ENCODE measurements at regions not wholly inside any gene's neighbourhood (a gene's known extent, or its start where the extent isn't known, plus 50 kb on each side); places are given as distances from the start of the nearest gene placed in this dataset.

DNA sequence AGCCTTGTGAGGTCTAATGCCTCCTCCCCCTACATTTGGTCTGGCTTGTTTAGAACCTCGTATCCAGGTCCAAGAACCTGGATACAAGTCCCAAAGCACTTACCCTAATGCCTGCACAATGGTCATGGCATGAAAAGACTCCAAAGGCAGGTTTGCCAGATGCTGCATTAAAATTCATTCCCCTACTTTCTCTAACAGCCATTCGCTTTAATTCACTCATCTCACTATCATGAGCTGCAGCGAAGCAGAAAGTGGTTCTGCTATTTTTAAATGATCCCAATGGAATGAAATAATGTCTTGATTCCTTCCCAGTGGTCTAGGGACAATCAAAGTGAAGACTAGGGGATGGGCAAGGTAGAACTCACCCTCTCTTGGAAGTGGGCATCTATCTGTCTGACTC is 72.5 kb upstream of the MAX start:
- TF ChIP-seq POLR2A (IDR thresholded peaks at IDR 0.05), result no peak
- TF ChIP-seq, protein P1, sequence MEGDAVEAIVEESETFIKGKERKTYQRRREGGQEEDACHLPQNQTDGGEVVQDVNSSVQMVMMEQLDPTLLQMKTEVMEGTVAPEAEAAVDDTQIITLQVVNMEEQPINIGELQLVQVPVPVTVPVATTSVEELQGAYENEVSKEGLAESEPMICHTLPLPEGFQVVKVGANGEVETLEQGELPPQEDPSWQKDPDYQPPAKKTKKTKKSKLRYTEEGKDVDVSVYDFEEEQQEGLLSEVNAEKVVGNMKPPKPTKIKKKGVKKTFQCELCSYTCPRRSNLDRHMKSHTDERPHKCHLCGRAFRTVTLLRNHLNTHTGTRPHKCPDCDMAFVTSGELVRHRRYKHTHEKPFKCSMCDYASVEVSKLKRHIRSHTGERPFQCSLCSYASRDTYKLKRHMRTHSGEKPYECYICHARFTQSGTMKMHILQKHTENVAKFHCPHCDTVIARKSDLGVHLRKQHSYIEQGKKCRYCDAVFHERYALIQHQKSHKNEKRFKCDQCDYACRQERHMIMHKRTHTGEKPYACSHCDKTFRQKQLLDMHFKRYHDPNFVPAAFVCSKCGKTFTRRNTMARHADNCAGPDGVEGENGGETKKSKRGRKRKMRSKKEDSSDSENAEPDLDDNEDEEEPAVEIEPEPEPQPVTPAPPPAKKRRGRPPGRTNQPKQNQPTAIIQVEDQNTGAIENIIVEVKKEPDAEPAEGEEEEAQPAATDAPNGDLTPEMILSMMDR (IDR thresholded peaks at IDR 0.05), result no peak

Data from body of pancreas (tissue), 4 donors.